Stomach smooth muscle (tissue), 2 donors: ENCODE measurements at regions not wholly inside any gene's neighbourhood (a gene's known extent, or its start where the extent isn't known, plus 50 kb on each side); places are given as distances from the start of the nearest gene placed in this dataset.
"Not testable (repeated sequence)": the region's sequence is repeated elsewhere in the genome, so short reads cannot be mapped to it uniquely, and the experiment has no call there.

ENCODE experiments used
- H3K27ac ChIP-seq: one replicate; pipeline ENCODE4 v1.7.0; 2013; ENCODE audit warnings: mild to moderate bottlenecking, low read length, inconsistent platforms
- H3K27me3 ChIP-seq, 2 donors: one replicate each; pipeline ENCODE4 v1.7.0; 2013; ENCODE audit warnings: low read length in 2 of 2; ENCODE audit not compliant: insufficient read depth in 2 of 2, control insufficient read depth in 1 of 2
- H3K36me3 ChIP-seq, 2 donors: one replicate each; pipeline ENCODE4 v1.7.0; 2013; ENCODE audit warnings: low read length in 2 of 2; ENCODE audit not compliant: control insufficient read depth in 2 of 2, insufficient read depth in 2 of 2
- H3K4me1 ChIP-seq: one replicate; pipeline ENCODE4 v1.7.0; 2013; ENCODE audit warnings: low read length; ENCODE audit not compliant: control insufficient read depth, insufficient read depth
- H3K4me3 ChIP-seq, 2 donors: one replicate each; pipeline ENCODE4 v1.7.0; 2013; ENCODE audit warnings: low read length in 2 of 2
- H3K9ac ChIP-seq, 2 donors: one replicate each; pipeline ENCODE4 v1.7.0; 2013; ENCODE audit warnings: low read length in 2 of 2, mild to moderate bottlenecking in 1 of 2
- H3K9me3 ChIP-seq, 2 donors: one replicate each; pipeline ENCODE4 v1.7.0; 2013; ENCODE audit warnings: low read length in 2 of 2; ENCODE audit not compliant: control insufficient read depth in 2 of 2
- donor health status: healthy.
- donor health status: Pancreatic carcinoma.

GRCh38 chr2:111287646-111288568, 167.2 kb downstream of the BCL2L11 start:
- H3K4me3 ChIP-seq, H3K27me3 ChIP-seq, H3K27ac ChIP-seq, H3K36me3 ChIP-seq, H3K4me1 ChIP-seq, H3K9me3 ChIP-seq, H3K9ac ChIP-seq: not testable (repeated sequence)

- not testable (repeated sequence) for H3K27ac ChIP-seq, H3K36me3 ChIP-seq, H3K9me3 ChIP-seq, H3K4me3 ChIP-seq, H3K9ac ChIP-seq, H3K4me1 ChIP-seq, H3K27me3 ChIP-seq
Measured at GRCh38 chr2:111290370-111290769, 169.7 kb downstream of the BCL2L11 start.

- not testable (repeated sequence) for H3K9ac ChIP-seq, H3K36me3 ChIP-seq, H3K9me3 ChIP-seq, H3K27me3 ChIP-seq, H3K4me1 ChIP-seq, H3K27ac ChIP-seq, H3K4me3 ChIP-seq
Measured at GRCh38 chr2:111291566-111291965, 170.9 kb downstream of the BCL2L11 start.

- not testable (repeated sequence) for H3K9me3 ChIP-seq, H3K36me3 ChIP-seq, H3K9ac ChIP-seq, H3K4me1 ChIP-seq, H3K27ac ChIP-seq, H3K27me3 ChIP-seq, H3K4me3 ChIP-seq
Measured at GRCh38 chr2:111292232-111292968, 171.7 kb downstream of the BCL2L11 start.

GRCh38 chr2:111294699-111295098, 174.0 kb downstream of the BCL2L11 start:
- H3K36me3 ChIP-seq, H3K9ac ChIP-seq, H3K9me3 ChIP-seq, H3K4me1 ChIP-seq, H3K27me3 ChIP-seq, H3K27ac ChIP-seq, H3K4me3 ChIP-seq: not testable (repeated sequence)

DNA sequence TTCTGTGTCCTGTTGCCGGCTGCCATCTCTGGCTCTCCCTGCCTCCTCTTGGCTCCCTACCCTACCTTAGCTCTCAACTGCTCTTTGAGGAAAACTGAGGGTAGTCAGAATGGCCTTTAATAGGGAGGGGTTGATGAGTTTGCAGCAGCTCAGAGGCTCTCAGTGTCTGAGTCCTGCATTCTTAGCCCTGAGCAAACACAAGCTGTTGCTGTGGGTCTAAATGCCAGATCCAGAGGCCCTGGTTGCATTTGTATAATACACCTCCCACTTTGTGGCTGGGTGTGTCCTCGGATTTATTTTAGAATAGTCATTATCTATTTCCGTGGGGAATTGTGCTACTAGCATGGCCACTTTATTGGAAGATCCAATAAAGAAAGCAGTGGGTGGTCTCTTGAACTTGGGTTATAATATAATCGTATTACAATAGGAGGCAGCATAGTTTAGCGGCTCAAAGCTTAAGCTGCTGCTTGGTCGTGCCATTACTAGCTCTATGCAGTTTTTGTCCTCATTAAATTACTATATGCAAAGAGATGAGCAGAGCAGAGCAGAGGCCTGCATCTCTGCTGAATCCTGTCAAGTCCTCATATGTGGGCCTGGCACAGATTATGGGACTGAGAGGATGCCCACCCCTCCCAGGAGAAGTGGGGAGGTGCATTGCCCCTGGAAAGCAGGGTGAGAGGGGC, 175.5 kb downstream of the BCL2L11 start:
- H3K36me3 ChIP-seq, H3K4me1 ChIP-seq, H3K4me3 ChIP-seq, H3K27ac ChIP-seq, H3K9me3 ChIP-seq, H3K27me3 ChIP-seq, H3K9ac ChIP-seq: not testable (repeated sequence)

DNA sequence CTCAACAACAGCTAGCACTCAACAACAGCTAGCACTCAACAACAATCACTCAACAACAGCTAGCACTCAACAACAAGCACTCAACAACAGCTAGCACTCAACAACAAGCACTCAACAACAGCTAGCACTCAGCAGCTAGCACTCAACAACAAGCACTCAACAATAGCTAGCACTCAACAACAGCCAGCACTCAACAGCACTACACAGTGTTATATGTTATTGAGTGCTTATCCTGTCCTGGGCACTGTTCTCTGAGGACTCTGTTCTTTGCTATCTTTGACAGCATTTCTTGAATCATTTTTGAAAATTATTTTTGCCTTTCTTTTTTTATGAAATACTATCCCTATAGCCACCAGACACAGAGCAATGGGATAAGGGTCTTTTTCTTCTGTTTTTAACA, 176.4 kb downstream of the BCL2L11 start:
- not testable (repeated sequence) for H3K9ac ChIP-seq, H3K27ac ChIP-seq, H3K9me3 ChIP-seq, H3K4me1 ChIP-seq, H3K4me3 ChIP-seq, H3K27me3 ChIP-seq, H3K36me3 ChIP-seq

DNA sequence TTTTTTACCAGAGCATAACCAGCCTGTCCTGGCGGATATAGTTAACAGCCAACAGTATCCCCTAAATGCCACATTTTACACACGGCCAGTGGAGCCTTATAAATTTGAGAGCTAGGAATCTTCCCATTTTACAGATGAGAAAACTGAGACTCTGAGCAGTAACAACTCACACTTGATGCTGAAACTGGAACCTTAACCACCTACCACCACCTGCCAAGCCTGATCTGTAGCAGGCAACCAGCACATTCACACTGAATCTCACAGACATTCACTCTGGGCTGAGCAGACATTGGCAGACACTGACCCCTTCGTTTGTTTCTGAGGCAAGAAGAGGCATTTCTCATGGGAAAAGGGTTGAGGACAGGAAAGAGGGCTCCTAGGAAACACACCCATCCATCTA, 178.2 kb downstream of the BCL2L11 start:
- not testable (repeated sequence) for H3K4me1 ChIP-seq, H3K9ac ChIP-seq, H3K27ac ChIP-seq, H3K27me3 ChIP-seq, H3K36me3 ChIP-seq, H3K9me3 ChIP-seq, H3K4me3 ChIP-seq

- not testable (repeated sequence) for H3K4me1 ChIP-seq, H3K9ac ChIP-seq, H3K36me3 ChIP-seq, H3K27ac ChIP-seq, H3K4me3 ChIP-seq, H3K9me3 ChIP-seq, H3K27me3 ChIP-seq
Measured at GRCh38 chr2:111299635-111300034, 178.9 kb downstream of the BCL2L11 start.

DNA sequence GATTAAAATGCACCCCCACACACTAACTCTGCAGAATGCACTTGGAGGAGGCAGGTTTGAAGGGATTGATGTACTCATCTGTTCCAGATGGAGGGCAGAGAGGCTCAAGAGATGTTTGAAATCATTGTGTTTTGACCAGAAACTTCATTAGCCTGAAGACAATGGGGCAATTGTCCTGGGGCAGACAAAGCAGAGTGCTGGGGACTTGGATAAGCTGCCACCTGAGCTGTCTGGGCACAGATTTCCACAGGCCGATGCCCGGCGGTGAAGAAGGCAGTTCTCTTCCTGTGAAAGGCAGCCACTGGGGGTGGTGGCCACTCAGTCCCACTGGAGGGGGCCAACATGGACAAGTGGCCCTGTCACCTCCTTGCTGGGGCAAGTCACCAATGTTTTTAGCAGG, 181.0 kb downstream of the BCL2L11 start:
- H3K9ac ChIP-seq, H3K4me3 ChIP-seq, H3K27ac ChIP-seq, H3K4me1 ChIP-seq, H3K27me3 ChIP-seq, H3K9me3 ChIP-seq, H3K36me3 ChIP-seq: not testable (repeated sequence)
